ENCODE measurements at regions not wholly inside any gene's neighbourhood (a gene's known extent, or its start where the extent isn't known, plus 50 kb on each side); places are given as distances from the start of the nearest gene placed in this dataset.

- no peaks in the 10 kb centered on the region for H3K27me3 ChIP-seq (replicated peaks; ENCODE audit: insufficient read depth)
- no peak for TF ChIP-seq CTCF (IDR thresholded peaks at IDR 0.05)
- no peaks in the 10 kb centered on the region for H3K4me1 ChIP-seq (ENCODE audit: control insufficient read depth in 1 of 2, low read depth in 2 of 2)
- no peak overlapping the region for H3K4me3 ChIP-seq
- no peak for DNase-seq (ENCODE audit: low spot score)
- no peaks in the 10 kb centered on the region for H3K9me3 ChIP-seq
- no peak for ATAC-seq (ENCODE audit: insufficient number of reproducible peaks, low FRiP score, low read depth)
- H3K36me3 ChIP-seq: no peaks in the 10 kb centered on the region
- H3K27ac ChIP-seq: no peak overlapping the region
Measured at GRCh38 chr5:8436924-8437323, 568.0 kb downstream of the MTRR start.

DNA sequence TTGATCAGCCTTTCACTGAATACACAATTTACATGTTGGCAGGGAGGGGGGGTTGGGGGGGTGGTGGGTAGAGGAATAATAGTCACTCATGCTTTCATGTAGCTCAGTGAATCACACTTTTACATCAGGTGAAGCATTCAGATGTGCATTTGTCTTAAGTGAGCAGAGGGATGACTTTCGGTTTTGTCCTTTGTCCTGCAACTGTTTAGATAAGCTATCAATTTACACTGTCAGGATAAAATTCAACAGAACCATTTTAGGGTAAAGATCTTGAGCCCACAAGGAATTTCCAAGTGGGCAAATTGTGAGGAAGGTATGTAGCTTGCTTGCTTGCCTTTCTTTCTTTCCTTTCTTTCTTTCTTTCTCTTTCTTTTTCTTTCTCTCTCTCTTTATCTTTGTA, 576.2 kb downstream of the MTRR start:
- H3K4me1 ChIP-seq (ENCODE audit: control insufficient read depth in 1 of 2, low read depth in 2 of 2): no peaks in the 10 kb centered on the region
- H3K9me3 ChIP-seq: no peaks in the 10 kb centered on the region
- ATAC-seq (ENCODE audit: insufficient number of reproducible peaks, low FRiP score, low read depth) (no peak), DNase-seq (ENCODE audit: low spot score) (no peak)
- H3K27ac ChIP-seq: no peak overlapping the region
- no peaks in the 10 kb centered on the region for H3K27me3 ChIP-seq (replicated peaks; ENCODE audit: insufficient read depth)
- TF ChIP-seq CTCF (IDR thresholded peaks at IDR 0.05): no peak
- H3K36me3 ChIP-seq: no peaks in the 10 kb centered on the region
- H3K4me3 ChIP-seq: no peak overlapping the region

DNA sequence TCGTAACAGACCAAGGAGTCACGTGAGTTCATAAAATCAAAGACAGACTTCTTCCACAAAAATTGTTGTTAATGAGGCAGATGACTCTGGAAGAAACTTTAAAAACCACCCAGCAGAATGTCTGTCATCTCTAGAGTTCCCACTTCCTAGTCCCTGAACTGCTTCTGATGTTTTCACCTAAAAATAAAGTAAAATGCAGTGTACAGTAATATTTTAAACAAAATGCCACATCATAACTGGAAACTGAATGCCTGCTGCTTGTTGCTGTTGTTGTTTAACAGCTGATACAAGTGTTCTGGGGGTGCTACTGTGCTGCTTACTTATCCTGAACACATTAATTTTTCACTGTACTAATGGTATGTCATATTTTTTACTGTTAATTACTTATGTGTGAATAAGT, 577.2 kb downstream of the MTRR start:
- DNase-seq (ENCODE audit: low spot score): no peak
- ATAC-seq (ENCODE audit: insufficient number of reproducible peaks, low FRiP score, low read depth): no peak
- no peak overlapping the region for H3K4me3 ChIP-seq
- H3K9me3 ChIP-seq: no peaks in the 10 kb centered on the region
- TF ChIP-seq CTCF (IDR thresholded peaks at IDR 0.05): no peak
- no peaks in the 10 kb centered on the region for H3K4me1 ChIP-seq (ENCODE audit: control insufficient read depth in 1 of 2, low read depth in 2 of 2)
- no peaks in the 10 kb centered on the region for H3K27me3 ChIP-seq (replicated peaks; ENCODE audit: insufficient read depth)
- no peaks in the 10 kb centered on the region for H3K36me3 ChIP-seq
- no peak overlapping the region for H3K27ac ChIP-seq

- Histone ChIP-seq H3K27me3 (replicated peaks; ENCODE audit: insufficient read depth) (no peaks in the 10 kb centered on the region), H3K9me3 (no peaks in the 10 kb centered on the region), H3K4me1 (ENCODE audit: control insufficient read depth in 1 of 2, low read depth in 2 of 2) (peaks cover 0 to 4% of the 10 kb centered on the region in 2 donors), H3K36me3 (no peaks in the 10 kb centered on the region), H3K27ac (peak overlapping the region; percentile 77 to 80), H3K4me3 (peak overlapping the region; percentile 75)
- ATAC-seq (ENCODE audit: insufficient number of reproducible peaks, low FRiP score, low read depth) (no peak), DNase-seq (ENCODE audit: low spot score) (no peak)
- TF ChIP-seq CTCF (IDR thresholded peaks at IDR 0.05): no peak
Measured at GRCh38 chr5:8456846-8457186, 587.9 kb downstream of the MTRR start.

- ATAC-seq (ENCODE audit: insufficient number of reproducible peaks, low FRiP score, low read depth) (peak; percentile 77), DNase-seq (ENCODE audit: low spot score) (peak; percentile 85)
- Histone ChIP-seq H3K36me3 (no peaks in the 10 kb centered on the region), H3K9me3 (no peaks in the 10 kb centered on the region), H3K27me3 (replicated peaks; ENCODE audit: insufficient read depth) (no peaks in the 10 kb centered on the region), H3K27ac (peak overlapping the region; percentile 79 to 80), H3K4me1 (ENCODE audit: control insufficient read depth in 1 of 2, low read depth in 2 of 2) (peaks cover 0 to 4% of the 10 kb centered on the region in 2 donors), H3K4me3 (peak overlapping the region; percentile 75)
- no peak for TF ChIP-seq CTCF (IDR thresholded peaks at IDR 0.05)
Measured at GRCh38 chr5:8457187-8458037, 588.5 kb downstream of the MTRR start.

Measured in thoracic aorta (tissue), 2 donors.